ENCODE measurements at regions not wholly inside any gene's neighbourhood (a gene's known extent, or its start where the extent isn't known, plus 50 kb on each side); places are given as distances from the start of the nearest gene placed in this dataset.
A peak's percentile ranks its signal among the peaks of the same experiment; 100 is the strongest.

DNA sequence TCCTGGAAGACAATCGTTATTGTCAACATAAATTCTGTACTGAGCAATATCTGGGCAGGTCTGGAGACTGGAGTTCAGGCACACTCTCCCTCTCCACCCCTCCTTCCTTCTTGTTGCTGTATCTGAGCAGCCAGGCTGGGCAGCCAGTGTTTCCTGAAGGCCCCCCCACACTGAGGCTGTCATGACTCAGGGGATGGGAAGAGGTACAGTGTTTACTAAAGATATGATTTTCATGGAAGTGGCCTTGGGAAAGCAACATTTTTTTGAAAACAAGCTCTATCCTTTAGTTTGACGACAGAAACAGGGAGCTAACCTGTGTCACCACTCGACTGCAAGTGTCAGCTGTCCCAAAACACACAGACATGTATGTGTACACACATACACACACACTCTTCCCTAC lies 1485.4 kb upstream of the TMEM132C start:
- FAIRE-seq (no peak), DNase-seq (ENCODE audit: low spot score in 2 of 2) (no peak)

DNA sequence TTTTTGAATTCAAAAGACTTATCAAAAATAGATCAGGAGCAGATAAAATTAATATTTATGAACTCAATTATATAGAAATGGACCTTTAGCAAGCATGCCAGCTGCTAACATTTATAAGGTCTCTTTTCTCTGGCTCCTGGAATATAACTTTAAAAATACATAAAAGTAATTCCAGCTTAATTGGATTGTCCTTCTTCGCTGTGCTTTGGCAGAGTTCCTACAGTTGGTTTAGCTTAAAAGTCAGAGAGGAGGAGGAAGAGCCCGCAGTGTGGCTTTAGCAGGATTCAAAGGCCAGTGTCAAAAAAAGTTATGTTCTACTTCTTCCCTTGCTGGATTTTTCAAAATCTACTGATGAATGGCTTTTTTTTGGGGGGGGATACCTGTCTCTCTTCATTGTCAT lies 1484.9 kb upstream of the TMEM132C start:
- no peak for DNase-seq (ENCODE audit: low spot score in 2 of 2)
- no peak for FAIRE-seq

DNA sequence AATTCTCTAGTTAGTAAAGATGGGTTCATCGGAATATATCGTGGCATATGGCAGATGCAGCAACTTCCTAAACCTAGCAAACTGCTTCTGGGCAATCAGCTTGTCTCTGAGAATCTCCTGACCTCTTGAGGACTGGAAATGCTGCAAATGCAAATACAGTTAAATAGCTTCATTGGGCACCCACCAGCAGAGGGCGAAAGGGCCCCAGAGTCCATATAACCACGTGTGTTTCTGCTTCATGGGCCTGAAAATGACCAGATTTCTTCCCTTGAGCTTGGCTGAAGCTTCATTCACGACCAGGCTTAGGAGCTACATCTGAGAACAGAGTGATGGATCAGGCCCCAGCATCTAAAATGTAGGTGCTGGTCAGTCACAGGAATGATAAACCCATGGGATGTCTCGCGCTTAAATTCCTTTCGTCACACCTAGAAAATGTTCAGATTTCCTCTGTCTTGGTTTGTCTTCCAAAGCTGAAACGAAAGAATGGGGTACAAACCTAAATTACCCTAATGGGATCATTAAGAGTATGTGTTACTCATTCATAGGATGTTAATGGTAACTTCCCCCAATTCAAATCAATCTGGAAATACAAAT lies 1482.5 kb upstream of the TMEM132C start:
- DNase-seq (ENCODE audit: low spot score in 2 of 2) (no peak), FAIRE-seq (no peak)

- FAIRE-seq: no peak
- no peak for DNase-seq (ENCODE audit: low spot score in 2 of 2)
Measured at GRCh38 chr12:126789963-126790362, 1477.0 kb upstream of the TMEM132C start.

GRCh38 chr12:126791122-126791521 lies 1475.8 kb upstream of the TMEM132C start:
- FAIRE-seq (no peak), DNase-seq (ENCODE audit: low spot score in 2 of 2) (no peak)

DNA sequence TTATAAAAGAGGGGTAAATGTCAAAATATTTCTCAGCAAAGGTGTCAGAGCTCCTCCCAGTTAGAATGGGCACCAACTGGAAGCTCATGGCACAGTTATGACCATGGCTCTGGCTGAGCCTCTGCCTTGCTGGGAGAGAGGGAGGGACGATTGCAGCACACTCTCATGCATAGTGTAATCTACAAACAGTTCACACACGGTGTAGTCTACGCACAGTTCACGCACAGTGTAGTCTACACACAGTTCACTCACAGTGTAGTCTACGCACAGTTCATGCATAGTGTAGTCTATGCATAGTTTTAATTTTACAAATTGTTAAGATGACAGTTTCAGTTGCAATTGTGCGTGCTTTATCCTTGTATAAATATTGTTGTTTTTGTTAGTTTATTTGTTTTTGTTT lies 1474.6 kb upstream of the TMEM132C start:
- DNase-seq (ENCODE audit: low spot score in 2 of 2) (no peak), FAIRE-seq (no peak)

- FAIRE-seq (no peak), DNase-seq (ENCODE audit: low spot score in 2 of 2) (no peak)
Measured at GRCh38 chr12:126797525-126797924, 1469.4 kb upstream of the TMEM132C start.

DNA sequence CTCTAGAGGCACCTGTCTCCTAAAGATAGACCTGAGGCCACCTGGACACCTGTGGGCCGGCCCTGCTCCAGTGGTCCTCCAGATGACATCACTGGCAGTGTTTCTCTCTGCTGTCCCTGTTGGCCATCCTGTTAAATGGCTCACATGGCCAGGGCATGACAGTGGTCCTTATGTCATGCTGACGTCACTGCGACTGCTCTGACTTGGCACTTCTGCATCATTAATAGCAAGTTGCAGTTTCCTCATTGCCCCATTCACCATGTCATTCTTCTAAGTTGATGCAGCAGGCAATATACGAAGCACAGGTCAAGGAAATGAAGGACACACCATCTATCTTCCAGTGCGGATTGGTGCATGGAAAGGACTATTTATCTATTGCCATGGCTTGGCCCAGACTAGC lies 1468.5 kb upstream of the TMEM132C start:
- FAIRE-seq: no peak

DNA sequence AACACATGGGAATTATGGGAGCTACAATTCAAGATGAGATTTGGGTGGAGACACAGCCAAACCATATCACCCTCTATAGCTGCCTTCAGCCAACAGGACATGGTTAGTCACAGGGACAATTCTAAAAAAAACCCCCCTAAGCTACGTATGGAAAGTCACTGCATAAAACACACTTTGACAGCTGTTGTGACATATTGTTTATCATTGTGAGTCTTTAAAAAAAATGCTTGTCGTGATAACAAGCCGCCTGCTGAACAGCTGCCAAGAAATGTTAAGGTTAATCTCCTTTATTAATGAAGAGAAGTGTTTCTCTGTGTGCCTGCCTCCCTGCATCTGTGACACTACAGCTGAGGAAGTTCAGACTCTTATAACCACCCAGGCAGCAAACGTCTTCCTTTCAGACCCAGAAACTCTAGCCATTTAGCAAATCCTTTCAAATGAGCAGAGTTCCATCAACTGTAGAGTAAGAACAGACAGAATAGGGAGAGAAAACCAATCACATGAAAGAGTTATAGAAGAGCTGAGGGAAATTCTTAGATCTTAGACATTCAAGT lies 1459.6 kb upstream of the TMEM132C start:
- FAIRE-seq (no peak), DNase-seq (ENCODE audit: low spot score in 2 of 2) (no peak)

More for the DNA sequence above, 1468.5 kb upstream of the TMEM132C start:
- no peak for DNase-seq (ENCODE audit: low spot score in 2 of 2)

DNA sequence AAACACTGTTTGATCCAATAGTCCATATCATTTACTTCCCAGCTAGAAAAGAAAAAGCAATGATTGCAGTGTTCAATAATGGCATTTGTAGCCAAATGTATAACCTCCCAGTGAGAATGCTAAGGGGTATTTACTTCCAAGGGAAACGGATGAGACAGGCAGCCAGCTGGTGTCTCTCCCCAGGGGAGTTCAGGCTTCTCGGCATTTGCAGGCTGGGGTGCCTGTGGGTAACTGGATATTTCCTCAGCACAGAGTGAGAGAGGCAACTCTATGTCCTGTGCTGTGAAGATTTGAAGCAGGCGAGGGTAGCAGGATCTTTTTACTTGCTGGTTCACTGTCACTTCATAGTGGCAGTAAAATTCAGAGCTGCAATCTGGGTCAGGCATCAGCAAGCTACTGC lies 1455.6 kb upstream of the TMEM132C start:
- FAIRE-seq: no peak
- no peak for DNase-seq (ENCODE audit: low spot score in 2 of 2)

GRCh38 chr12:126819554-126819953 lies 1447.4 kb upstream of the TMEM132C start:
- DNase-seq (ENCODE audit: low spot score in 2 of 2) (no peak), FAIRE-seq (no peak)

GRCh38 chr12:126830778-126831680 lies 1435.9 kb upstream of the TMEM132C start:
- no peak for FAIRE-seq
- DNase-seq (ENCODE audit: low spot score in 2 of 2): no peak

DNA sequence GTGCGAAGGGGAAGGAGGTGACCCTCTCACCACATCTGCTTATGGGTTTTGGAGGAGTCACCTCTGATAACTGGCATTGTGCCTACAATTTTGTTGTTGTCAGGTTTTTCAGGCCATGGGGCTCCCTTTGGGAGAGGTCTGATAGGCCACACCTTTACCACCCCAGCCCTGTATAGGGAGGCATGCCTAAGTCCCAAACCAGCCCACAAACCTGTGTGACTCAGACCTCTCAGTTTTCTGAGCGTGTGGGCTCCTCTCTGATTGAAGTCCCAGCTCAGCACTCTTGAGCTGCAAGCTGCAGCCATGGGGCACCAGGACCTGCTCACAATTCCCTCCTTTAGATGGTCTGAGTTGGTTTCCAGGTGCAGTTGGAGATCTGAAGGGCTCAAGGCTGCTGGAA lies 1429.3 kb upstream of the TMEM132C start:
- FAIRE-seq (no peak), DNase-seq (ENCODE audit: low spot score in 2 of 2) (no peak)

GRCh38 chr12:126843915-126844669 lies 1422.9 kb upstream of the TMEM132C start:
- DNase-seq (ENCODE audit: low spot score in 2 of 2): no peak
- no peak for FAIRE-seq

- peak in 1 of 2 donors; percentile 8 for DNase-seq (ENCODE audit: low spot score in 2 of 2)
Measured at GRCh38 chr12:126847005-126847629, 1419.9 kb upstream of the TMEM132C start.

DNA sequence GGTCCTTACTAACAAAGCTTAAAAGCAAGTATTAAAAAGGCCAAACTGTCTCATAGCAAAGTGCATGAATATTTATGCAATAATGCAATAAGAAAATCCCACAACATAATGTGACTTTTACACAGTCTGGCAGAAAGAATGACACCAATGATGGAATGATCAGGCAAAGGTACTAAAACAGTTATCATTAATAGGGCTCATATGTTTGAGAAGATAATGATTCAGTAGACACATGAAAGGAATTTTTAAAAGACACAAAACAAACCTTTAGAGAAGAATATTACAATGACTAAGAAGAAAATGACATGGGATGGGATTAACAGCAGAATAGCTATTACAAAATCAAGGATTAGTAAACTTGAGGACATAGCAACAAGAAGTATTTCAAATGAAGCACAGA lies 1411.2 kb upstream of the TMEM132C start:
- FAIRE-seq: no peak
- DNase-seq (ENCODE audit: low spot score in 2 of 2): no peak

More at GRCh38 chr12:126847005-126847629, 1419.9 kb upstream of the TMEM132C start:
- FAIRE-seq: no peak

DNA sequence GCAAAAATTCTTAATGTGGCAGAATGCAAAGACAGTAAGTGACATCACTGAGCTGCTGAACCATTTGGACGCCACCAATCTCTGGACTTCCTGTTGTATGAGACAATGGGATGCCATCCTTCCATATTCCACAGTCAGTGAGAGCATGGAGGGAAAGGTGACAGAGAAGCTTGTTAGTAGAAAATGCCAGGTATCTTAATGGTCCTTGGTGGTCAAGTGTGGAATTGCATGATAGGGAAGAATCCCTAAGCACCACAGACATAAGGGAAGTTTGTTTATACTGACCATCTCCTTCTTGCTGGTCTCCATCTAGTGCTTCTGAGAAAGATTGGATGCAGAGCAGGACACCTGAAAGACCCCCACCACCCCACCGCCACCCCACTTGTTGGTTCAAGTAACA lies 1410.0 kb upstream of the TMEM132C start:
- DNase-seq (ENCODE audit: low spot score in 2 of 2) (no peak), FAIRE-seq (no peak)

DNA sequence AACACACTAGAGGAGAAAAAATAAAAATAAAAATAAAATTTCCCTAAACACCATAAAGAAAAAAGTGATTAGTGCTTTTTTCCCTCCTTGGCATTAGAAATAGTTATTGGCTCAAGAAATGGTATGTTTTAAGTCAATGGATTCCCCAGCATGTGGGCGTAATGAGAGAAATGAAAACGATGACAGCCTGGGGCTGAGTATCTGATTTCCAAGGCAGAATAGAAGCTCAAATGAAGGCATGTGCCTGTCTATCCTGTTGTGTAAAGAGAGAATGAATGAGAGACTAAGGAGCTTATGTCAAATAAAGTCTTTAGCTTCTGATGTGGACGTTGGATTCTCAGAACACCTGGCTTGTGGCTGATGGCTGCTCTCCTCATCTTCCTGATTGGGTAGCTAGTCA lies 1408.4 kb upstream of the TMEM132C start:
- DNase-seq (ENCODE audit: low spot score in 2 of 2) (no peak), FAIRE-seq (no peak)

DNA sequence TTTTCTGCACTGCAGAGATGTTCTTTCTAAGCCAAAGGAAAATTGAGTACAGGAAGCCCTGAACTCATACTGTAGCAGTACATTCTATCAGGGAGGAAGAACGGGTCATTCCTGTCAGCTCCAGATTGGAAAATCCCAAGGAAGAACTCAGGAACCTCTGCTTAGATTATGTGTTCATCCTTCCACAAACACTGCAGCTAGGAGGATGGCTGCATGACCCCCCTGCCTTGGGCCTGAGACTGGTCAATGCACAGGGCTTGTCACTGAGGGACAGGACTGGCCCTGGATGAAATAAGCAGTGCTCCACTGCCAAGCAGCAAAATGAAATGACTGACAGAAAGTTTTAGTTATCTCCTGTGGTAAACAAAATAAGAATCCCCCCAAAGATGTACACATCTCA lies 1406.8 kb upstream of the TMEM132C start:
- no peak for FAIRE-seq
- DNase-seq (ENCODE audit: low spot score in 2 of 2): no peak

DNA sequence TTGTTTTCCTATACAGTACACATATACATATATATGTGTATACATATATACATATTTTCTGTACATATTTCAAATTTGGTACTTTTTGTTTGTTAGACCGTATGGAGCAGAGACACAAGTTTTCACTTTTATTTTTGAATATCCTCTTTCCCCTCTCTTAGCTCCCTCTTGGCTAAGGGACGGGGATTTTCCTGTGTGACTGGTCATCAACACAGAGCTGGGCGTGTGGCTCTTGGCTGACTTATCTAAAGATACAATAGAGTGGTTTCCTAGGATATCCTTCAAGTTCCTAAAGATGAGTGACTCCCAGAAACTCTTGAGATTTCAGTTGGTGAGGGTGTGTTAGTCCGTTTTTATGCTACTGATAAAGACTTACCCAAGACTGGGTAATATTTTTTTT lies 1404.5 kb upstream of the TMEM132C start:
- no peak for DNase-seq (ENCODE audit: low spot score in 2 of 2)
- no peak for FAIRE-seq

DNA sequence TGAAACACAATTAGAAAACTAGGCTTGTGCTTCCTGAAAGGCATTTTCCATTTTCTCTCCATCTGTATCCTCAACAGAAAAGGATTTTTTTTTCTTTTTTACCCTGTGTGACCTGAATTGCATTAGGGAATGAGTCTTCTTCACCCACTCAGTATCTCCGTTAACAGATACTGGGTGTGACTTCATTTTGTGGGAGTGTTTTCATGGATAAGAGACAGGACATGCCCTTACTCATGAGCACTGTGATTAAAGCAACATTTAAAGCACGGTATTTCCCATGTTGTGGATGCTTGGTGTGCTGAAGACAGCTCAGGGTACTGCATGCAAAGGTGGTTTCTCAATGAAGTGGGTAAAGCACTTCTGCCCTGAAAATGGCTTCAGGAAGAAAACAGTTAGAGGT lies 1397.3 kb upstream of the TMEM132C start:
- no peak for FAIRE-seq
- no peak for DNase-seq (ENCODE audit: low spot score in 2 of 2)

All from frontal cortex (tissue), 3 donors.